Osteoblast (primary cell): ENCODE measurements at regions not wholly inside any gene's neighbourhood (a gene's known extent, or its start where the extent isn't known, plus 50 kb on each side); places are given as distances from the start of the nearest gene placed in this dataset.

ENCODE experiments used
- DNase-seq: peaks from one replicate; pipeline ENCODE4 v3.0.0; 2011; ENCODE audit warnings: low spot score, mixed read lengths; ENCODE audit not compliant: insufficient read length; ENCODE audit errors: missing footprints
- H2AFZ ChIP-seq: 2 replicates; pipeline ENCODE4 v1.6.0; 2011; ENCODE audit warnings: mild to moderate bottlenecking, low read length
- H3K27ac ChIP-seq: 2 replicates; pipeline ENCODE4 v1.5.1; 2011; ENCODE audit warnings: mild to moderate bottlenecking, low read depth, low read length, moderate library complexity
- H3K27me3 ChIP-seq: 2 replicates; pipeline ENCODE4 v1.6.0; 2012; ENCODE audit warnings: mild to moderate bottlenecking, control low read depth, inconsistent platforms, low read length, moderate library complexity; ENCODE audit not compliant: insufficient read depth
- H3K36me3 ChIP-seq: 2 replicates; pipeline ENCODE4 v1.5.1; 2011; ENCODE audit warnings: mild to moderate bottlenecking, low read length, control low read depth, moderate library complexity; ENCODE audit not compliant: insufficient read depth
- H3K4me1 ChIP-seq: 2 replicates; pipeline ENCODE4 v1.5.1; 2011; ENCODE audit warnings: mild to moderate bottlenecking, low read length, control low read depth, moderate library complexity; ENCODE audit not compliant: insufficient read depth
- H3K4me2 ChIP-seq: 2 replicates; pipeline ENCODE4 v1.6.0; 2011; ENCODE audit warnings: mild to moderate bottlenecking, low read length; ENCODE audit not compliant: insufficient read depth
- H3K4me3 ChIP-seq: fragments of 200-600 bp; sonication (generic); 3 replicates; pipeline ENCODE4 v1.5.1; 2012; ENCODE audit warnings: mild to moderate bottlenecking, low read length, inconsistent platforms; ENCODE audit not compliant: insufficient read depth
- H3K79me2 ChIP-seq: 2 replicates; pipeline ENCODE4 v1.6.0; 2012; ENCODE audit warnings: mild to moderate bottlenecking, low read length, control low read depth, inconsistent platforms; ENCODE audit not compliant: insufficient read depth
- H3K9me3 ChIP-seq: 2 replicates; pipeline ENCODE4 v1.5.1; 2011; ENCODE audit warnings: low read depth, low read length, control low read depth
- H4K20me1 ChIP-seq: 2 replicates; pipeline ENCODE4 v1.6.0; 2012; ENCODE audit warnings: mild to moderate bottlenecking, low read length, control low read depth; ENCODE audit not compliant: insufficient read depth
- TF ChIP-seq, protein P1 (sequence below): IDR thresholded peaks from 2 replicates; pipeline ENCODE4 v1.5.1; 2011; ENCODE audit warnings: mild to moderate bottlenecking, low read depth, low read length, moderate library complexity; ENCODE audit errors: extremely low read depth

DNA sequence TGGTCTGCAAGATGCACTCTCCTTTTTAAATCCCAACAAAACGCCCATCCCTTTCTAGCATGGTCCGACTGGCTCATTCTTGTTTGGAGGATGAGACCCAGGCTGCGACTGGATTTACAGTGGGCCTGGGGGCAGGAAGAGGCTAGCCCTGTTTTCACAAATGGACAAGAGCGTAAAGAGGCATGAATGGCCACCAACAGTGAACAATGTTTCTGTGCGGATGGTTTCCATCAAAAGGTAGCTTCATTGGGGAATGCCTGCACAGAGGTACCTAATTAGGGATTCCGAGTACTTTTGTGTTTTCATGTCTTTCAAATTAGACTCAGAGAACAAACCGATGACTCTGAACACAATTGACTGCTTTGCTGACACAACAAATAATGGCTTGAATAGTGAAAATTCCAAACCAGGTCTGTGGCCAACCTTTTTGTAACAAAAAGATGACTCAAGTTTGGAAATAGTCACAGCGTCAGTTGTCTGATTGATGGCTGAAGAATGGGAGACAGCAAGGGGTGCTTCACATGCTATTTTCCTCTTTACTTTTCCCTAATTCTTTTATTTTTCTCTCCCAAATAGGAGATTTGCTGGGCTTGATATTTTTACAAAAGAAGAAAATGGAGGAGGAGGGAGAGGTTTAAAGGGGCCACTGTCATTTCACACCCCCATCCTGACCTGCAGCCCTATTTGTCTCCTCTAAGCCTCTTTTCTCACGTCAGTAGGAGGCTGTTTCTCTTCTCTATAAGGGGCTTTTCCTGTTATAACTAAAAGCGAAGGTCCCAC, 208.1 kb upstream of the S1PR3 start:
- peak overlapping the region; percentile 22 for H3K4me2 ChIP-seq
- H3K27ac ChIP-seq: peak overlapping the region; percentile 32
- no peaks in the 10 kb centered on the region for H4K20me1 ChIP-seq
- H3K4me1 ChIP-seq: peaks cover 27% of the 10 kb centered on the region
- H3K36me3 ChIP-seq: no peaks in the 10 kb centered on the region
- no peaks in the 10 kb centered on the region for H3K79me2 ChIP-seq
- no peak overlapping the region for H3K4me3 ChIP-seq
- H2AFZ ChIP-seq: no peak overlapping the region
- no peaks in the 10 kb centered on the region for H3K9me3 ChIP-seq
- TF ChIP-seq, protein P1, sequence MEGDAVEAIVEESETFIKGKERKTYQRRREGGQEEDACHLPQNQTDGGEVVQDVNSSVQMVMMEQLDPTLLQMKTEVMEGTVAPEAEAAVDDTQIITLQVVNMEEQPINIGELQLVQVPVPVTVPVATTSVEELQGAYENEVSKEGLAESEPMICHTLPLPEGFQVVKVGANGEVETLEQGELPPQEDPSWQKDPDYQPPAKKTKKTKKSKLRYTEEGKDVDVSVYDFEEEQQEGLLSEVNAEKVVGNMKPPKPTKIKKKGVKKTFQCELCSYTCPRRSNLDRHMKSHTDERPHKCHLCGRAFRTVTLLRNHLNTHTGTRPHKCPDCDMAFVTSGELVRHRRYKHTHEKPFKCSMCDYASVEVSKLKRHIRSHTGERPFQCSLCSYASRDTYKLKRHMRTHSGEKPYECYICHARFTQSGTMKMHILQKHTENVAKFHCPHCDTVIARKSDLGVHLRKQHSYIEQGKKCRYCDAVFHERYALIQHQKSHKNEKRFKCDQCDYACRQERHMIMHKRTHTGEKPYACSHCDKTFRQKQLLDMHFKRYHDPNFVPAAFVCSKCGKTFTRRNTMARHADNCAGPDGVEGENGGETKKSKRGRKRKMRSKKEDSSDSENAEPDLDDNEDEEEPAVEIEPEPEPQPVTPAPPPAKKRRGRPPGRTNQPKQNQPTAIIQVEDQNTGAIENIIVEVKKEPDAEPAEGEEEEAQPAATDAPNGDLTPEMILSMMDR: no peak
- no peaks in the 10 kb centered on the region for H3K27me3 ChIP-seq
- DNase-seq: no peak

GRCh38 chr9:88783711-88784083, 207.6 kb upstream of the S1PR3 start:
- Histone ChIP-seq H3K27me3 (no peaks in the 10 kb centered on the region), H3K79me2 (no peaks in the 10 kb centered on the region), H3K27ac (peak overlapping the region; percentile 32), H2AFZ (no peak overlapping the region), H3K36me3 (no peaks in the 10 kb centered on the region), H3K9me3 (no peaks in the 10 kb centered on the region), H4K20me1 (no peaks in the 10 kb centered on the region), H3K4me3 (no peak overlapping the region), H3K4me2 (no peak overlapping the region), H3K4me1 (peaks cover 25% of the 10 kb centered on the region)
- DNase-seq: no peak
- TF ChIP-seq, protein P1: no peak

- H3K27ac ChIP-seq: no peak overlapping the region
- H3K36me3 ChIP-seq: no peaks in the 10 kb centered on the region
- TF ChIP-seq, protein P1: no peak
- no peaks in the 10 kb centered on the region for H3K9me3 ChIP-seq
- no peaks in the 10 kb centered on the region for H4K20me1 ChIP-seq
- no peak overlapping the region for H3K4me3 ChIP-seq
- H3K27me3 ChIP-seq: no peaks in the 10 kb centered on the region
- H3K4me1 ChIP-seq: peaks cover 34% of the 10 kb centered on the region
- DNase-seq: no peak
- no peaks in the 10 kb centered on the region for H3K79me2 ChIP-seq
- no peak overlapping the region for H3K4me2 ChIP-seq
- H2AFZ ChIP-seq: no peak overlapping the region
These were observed 206.3 kb upstream of the S1PR3 start for GRCh38 chr9:88784960-88785359.

DNA sequence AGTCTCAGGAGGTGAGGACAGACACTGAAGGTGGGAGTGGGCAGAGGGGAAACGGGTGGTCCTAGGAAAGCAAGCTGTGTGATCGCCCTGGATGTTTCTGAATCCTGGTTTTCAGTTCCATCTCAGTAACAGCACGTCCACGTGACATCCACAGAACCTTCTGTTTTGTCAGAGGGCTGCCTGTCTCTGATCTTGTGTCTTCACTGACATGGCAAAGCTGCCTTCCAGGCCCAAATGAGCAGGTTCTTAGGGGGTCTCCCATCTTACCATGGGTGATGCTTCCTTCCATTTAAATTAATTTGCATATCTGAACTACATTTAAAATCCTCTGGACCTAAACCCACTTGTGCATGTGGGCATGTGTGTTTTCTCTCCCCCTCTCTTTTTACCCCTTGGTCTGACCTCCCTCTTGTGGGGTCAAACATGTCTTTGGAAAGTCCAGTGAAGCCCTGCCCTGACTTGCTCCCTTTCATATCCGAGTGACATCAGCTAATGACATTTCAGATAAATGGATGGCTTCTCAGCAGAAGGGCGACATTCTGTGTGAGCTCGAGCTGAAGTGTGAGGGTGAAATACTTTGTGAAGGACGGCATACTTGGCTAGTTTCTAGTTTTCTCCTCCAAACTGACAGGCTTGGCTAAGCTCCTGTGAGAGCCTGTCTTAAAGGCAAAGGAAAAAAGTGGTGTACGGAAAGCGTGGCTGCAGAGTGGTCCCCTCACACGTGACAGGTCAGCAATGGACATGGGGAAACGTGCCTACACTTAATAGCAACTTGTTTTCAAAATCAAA, 204.8 kb upstream of the S1PR3 start:
- Histone ChIP-seq H3K4me2 (no peak overlapping the region), H3K9me3 (no peaks in the 10 kb centered on the region), H3K4me1 (peaks cover 49% of the 10 kb centered on the region), H3K27me3 (no peaks in the 10 kb centered on the region), H3K4me3 (no peak overlapping the region), H3K36me3 (no peaks in the 10 kb centered on the region), H4K20me1 (no peaks in the 10 kb centered on the region), H2AFZ (no peak overlapping the region), H3K27ac (no peak overlapping the region), H3K79me2 (no peaks in the 10 kb centered on the region)
- DNase-seq: no peak
- TF ChIP-seq, protein P1: no peak
